ENCODE measurements at regions not wholly inside any gene's neighbourhood (a gene's known extent, or its start where the extent isn't known, plus 50 kb on each side); places are given as distances from the start of the nearest gene placed in this dataset.

- TF ChIP-seq CDX4 (CRISPR knock-in tag; IDR thresholded peaks at IDR 0.05; ENCODE audit: borderline replicate concordance), result no peak
- no peak for TF ChIP-seq MXD4 (CRISPR knock-in tag; IDR thresholded peaks at IDR 0.05; ENCODE audit: borderline replicate concordance)
Measured at GRCh38 chr1:219420913-219421312, 192.0 kb downstream of the ZC3H11B start (continued).

- Mint-ChIP-seq H3K9me3 (no peaks in the 10 kb centered on the region), H3K27me3 (ENCODE audit: low read depth) (no peaks in the 10 kb centered on the region), H3K4me3 (no peak overlapping the region), H3K36me3 (no peaks in the 10 kb centered on the region), H3K4me1 (no peaks in the 10 kb centered on the region), H3K27ac (no peak overlapping the region)
- TF ChIP-seq ZNF425 (CRISPR knock-in tag; conservative IDR thresholded peaks at IDR 0.05) (no peak), ZNF512 (CRISPR knock-in tag; IDR thresholded peaks at IDR 0.05; ENCODE audit: borderline replicate concordance) (no peak), CTCF (IDR thresholded peaks at IDR 0.05) (no peak), RELA (CRISPR knock-in tag; IDR thresholded peaks at IDR 0.05; ENCODE audit: borderline replicate concordance) (no peak), CBFB (CRISPR knock-in tag; IDR thresholded peaks at IDR 0.05; ENCODE audit: low read depth) (no peak), FOXP4 (CRISPR knock-in tag; IDR thresholded peaks at IDR 0.05) (no peak), SMAD3 (CRISPR knock-in tag; IDR thresholded peaks at IDR 0.05; ENCODE audit: borderline replicate concordance) (no peak), PRDM15 (CRISPR knock-in tag; IDR thresholded peaks at IDR 0.05) (no peak), USF2 (CRISPR knock-in tag; IDR thresholded peaks at IDR 0.05) (no peak), GRHL2 (CRISPR knock-in tag; IDR thresholded peaks at IDR 0.05; ENCODE audit: insufficient replicate concordance, severe bottlenecking) (no peak), ELF4 (CRISPR knock-in tag; IDR thresholded peaks at IDR 0.05; ENCODE audit: low read depth) (no peak), STAT6 (CRISPR knock-in tag; conservative IDR thresholded peaks at IDR 0.05; ENCODE audit: low read depth) (no peak), MYBL2 (CRISPR knock-in tag; IDR thresholded peaks at IDR 0.05) (no peak)
- no peak for DNase-seq (ENCODE audit: low spot score)
- no peak for ATAC-seq
- ChIA-PET POLR2A (no interaction called here), CTCF (no interaction called here)
Measured at GRCh38 chr1:219419860-219420259, 193.0 kb downstream of the ZC3H11B start.
